Liver (tissue), 8 donors: ENCODE measurements at regions not wholly inside any gene's neighbourhood (a gene's known extent, or its start where the extent isn't known, plus 50 kb on each side); places are given as distances from the start of the nearest gene placed in this dataset.

Experiments
- DNase-seq: peaks from one replicate; pipeline ENCODE4 v3.0.0-alpha.2; 2017; ENCODE audit warnings: low spot score
- H3K27ac ChIP-seq, 2 donors: one replicate each; pipeline ENCODE4 v1.7.0; 2013; ENCODE audit warnings: inconsistent platforms in 2 of 2, low read length in 2 of 2, control low read depth in 1 of 2, low read depth in 1 of 2, mild to moderate bottlenecking in 1 of 2
- H3K27me3 ChIP-seq, 4 donors: one replicate each; pipeline versions ENCODE4 v1.6.1 to v1.7.0; 2013; ENCODE audit warnings: low read length in 3 of 4, inconsistent platforms in 1 of 4, mild to moderate bottlenecking in 1 of 4, moderate library complexity in 1 of 4; ENCODE audit not compliant: control insufficient read depth in 4 of 4, insufficient read depth in 4 of 4
- H3K36me3 ChIP-seq, 4 donors: one replicate each; pipeline versions ENCODE4 v1.6.1 to v1.7.0; 2013; ENCODE audit warnings: low read length in 3 of 4, mild to moderate bottlenecking in 3 of 4, low read depth in 1 of 4, moderate library complexity in 1 of 4; ENCODE audit not compliant: control insufficient read depth in 4 of 4, insufficient read depth in 3 of 4
- H3K4me1 ChIP-seq, 4 donors: one replicate each; pipeline versions ENCODE4 v1.6.1 to v1.7.0; 2013; ENCODE audit warnings: low read length in 3 of 4, mild to moderate bottlenecking in 3 of 4, moderate library complexity in 1 of 4; ENCODE audit not compliant: control insufficient read depth in 4 of 4, insufficient read depth in 4 of 4
- H3K4me3 ChIP-seq, 3 donors: one replicate each; pipeline versions ENCODE4 v1.6.1 to v1.7.0; 2013; ENCODE audit warnings: low read length in 3 of 3, control low read depth in 1 of 3, low read depth in 1 of 3, mild to moderate bottlenecking in 1 of 3
- H3K9ac ChIP-seq, 2 donors: one replicate each; pipeline ENCODE4 v1.7.0; 2013; ENCODE audit warnings: low read length in 2 of 2, mild to moderate bottlenecking in 2 of 2, moderate library complexity in 2 of 2, control low read depth in 1 of 2, low read depth in 1 of 2
- H3K9me3 ChIP-seq, 4 donors: one replicate each; pipeline versions ENCODE4 v1.6.1 to v1.7.0; 2013; ENCODE audit warnings: low read length in 3 of 4; ENCODE audit not compliant: control insufficient read depth in 4 of 4
- CTCF ChIP-seq: fragments of 150-350 bp; IDR thresholded peaks from 2 replicates; pipeline ENCODE4 v1.5.1; 2017; ENCODE audit warnings: improper control_type of control experiment, low read depth, low read length; ENCODE audit not compliant: missing input control
- EGR1 ChIP-seq, 2 donors: IDR thresholded peaks; 2 replicates each; pipeline ENCODE4 v1.6.1; 2016 to 2018; ENCODE audit warnings: antibody characterized with exemption in 2 of 2, low read depth in 2 of 2
- FOXA1 ChIP-seq: IDR thresholded peaks from 2 replicates; pipeline ENCODE4 v1.6.1; 2016; ENCODE audit warnings: antibody characterized with exemption
- FOXA2 ChIP-seq: IDR thresholded peaks from 2 replicates; pipeline ENCODE4 v1.6.1; 2016; ENCODE audit warnings: antibody characterized with exemption
- GABPA ChIP-seq, 2 donors: IDR thresholded peaks in 1 of 2; conservative IDR thresholded peaks in 1 of 2; 2 replicates each; pipeline ENCODE4 v1.6.1; 2016; ENCODE audit warnings: antibody characterized with exemption in 2 of 2, mild to moderate bottlenecking in 1 of 2, moderate library complexity in 1 of 2
- HNF4A ChIP-seq, 2 donors: conservative IDR thresholded peaks; 2 replicates each; pipeline ENCODE4 v1.6.1; 2016; ENCODE audit warnings: antibody characterized with exemption in 2 of 2, mild to moderate bottlenecking in 2 of 2
- HNF4G ChIP-seq: IDR thresholded peaks from 2 replicates; pipeline ENCODE4 v1.6.1; 2016; ENCODE audit warnings: antibody characterized with exemption
- JUND ChIP-seq, 2 donors: IDR thresholded peaks; 2 replicates each; pipeline ENCODE4 v1.6.1; 2016; ENCODE audit warnings: antibody characterized with exemption in 2 of 2
- MAX ChIP-seq: IDR thresholded peaks from 2 replicates; pipeline ENCODE4 v1.6.1; 2016; ENCODE audit warnings: antibody characterized with exemption
- NR2F2 ChIP-seq: IDR thresholded peaks from 2 replicates; pipeline ENCODE4 v1.6.1; 2016; ENCODE audit warnings: antibody characterized with exemption
- RAD21 ChIP-seq, 2 donors: IDR thresholded peaks; 2 replicates each; pipeline ENCODE4 v1.6.1; 2016; ENCODE audit warnings: antibody characterized with exemption in 2 of 2, mild to moderate bottlenecking in 2 of 2
- RXRA ChIP-seq, 2 donors: IDR thresholded peaks; 2 replicates each; pipeline ENCODE4 v1.6.1; 2017 to 2018; ENCODE audit warnings: antibody characterized with exemption in 2 of 2, mild to moderate bottlenecking in 1 of 2
- SP1 ChIP-seq: IDR thresholded peaks from 2 replicates; pipeline ENCODE4 v1.6.1; 2018; ENCODE audit warnings: antibody characterized with exemption, mild to moderate bottlenecking
- TAF1 ChIP-seq: conservative IDR thresholded peaks from 2 replicates; pipeline ENCODE4 v1.6.1; 2016; ENCODE audit warnings: antibody characterized with exemption, mild to moderate bottlenecking
- YY1 ChIP-seq: IDR thresholded peaks from 2 replicates; pipeline ENCODE4 v1.6.1; 2016; ENCODE audit warnings: antibody characterized with exemption, mild to moderate bottlenecking
- WGBS: extraction: QIAGEN DNeasy Blood & Tissue Kit; methylation state at CpG from one replicate; pipeline ENCODE4 v1.1.7; 2013; 5-methylcytosine and 5-hydroxymethylcytosine counted together
- TF ChIP-seq, protein P1 (sequence below): IDR thresholded peaks from 2 replicates; pipeline ENCODE4 v1.6.1; 2016; ENCODE audit warnings: antibody characterized with exemption
- TF ChIP-seq, protein P2 (sequence below): IDR thresholded peaks from 2 replicates; pipeline ENCODE4 v1.6.1; 2016; ENCODE audit warnings: antibody characterized with exemption, mild to moderate bottlenecking
- TF ChIP-seq, protein P3 (sequence below): IDR thresholded peaks from 2 replicates; pipeline ENCODE4 v1.6.1; 2016; ENCODE audit warnings: antibody characterized with exemption
- donor health status: healthy.
- donor health status: healthy.
- donor health status: healthy.
- donor health status: healthy.
- donor health status: healthy.

GRCh38 chr22:47334601-47335000, 572.2 kb downstream of the TBC1D22A start:
- WGBS, result 74% methylated on average over 7 of the region's 7 CpGs
- no peaks in the 10 kb centered on the region for H3K4me1 ChIP-seq
- H3K9ac ChIP-seq, result no peak overlapping the region
- H3K27me3 ChIP-seq, result peaks cover 0 to 6% (median 0%) of the 10 kb centered on the region in 4 donors
- no peak for TF ChIP-seq MAX
- no peak for TF ChIP-seq NR2F2
- no peak for TF ChIP-seq RXRA (IDR thresholded peaks at IDR 0.05)
- TF ChIP-seq TAF1, result no peak
- no peak for TF ChIP-seq RAD21 (IDR thresholded peaks at IDR 0.05)
- TF ChIP-seq JUND (IDR thresholded peaks at IDR 0.05), result no peak
- no peak for TF ChIP-seq EGR1 (IDR thresholded peaks at IDR 0.05; ENCODE audit: low read depth in 2 of 2)
- TF ChIP-seq, protein P1, sequence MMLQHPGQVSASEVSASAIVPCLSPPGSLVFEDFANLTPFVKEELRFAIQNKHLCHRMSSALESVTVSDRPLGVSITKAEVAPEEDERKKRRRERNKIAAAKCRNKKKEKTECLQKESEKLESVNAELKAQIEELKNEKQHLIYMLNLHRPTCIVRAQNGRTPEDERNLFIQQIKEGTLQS, result no peak
- TF ChIP-seq SP1, result no peak
- no peak for TF ChIP-seq FOXA2
- TF ChIP-seq YY1, result no peak
- no peak for TF ChIP-seq GABPA (IDR thresholded peaks at IDR 0.05 in 1 of 2, conservative IDR thresholded peaks at IDR 0.05 in 1 of 2)
- TF ChIP-seq, protein P2, sequence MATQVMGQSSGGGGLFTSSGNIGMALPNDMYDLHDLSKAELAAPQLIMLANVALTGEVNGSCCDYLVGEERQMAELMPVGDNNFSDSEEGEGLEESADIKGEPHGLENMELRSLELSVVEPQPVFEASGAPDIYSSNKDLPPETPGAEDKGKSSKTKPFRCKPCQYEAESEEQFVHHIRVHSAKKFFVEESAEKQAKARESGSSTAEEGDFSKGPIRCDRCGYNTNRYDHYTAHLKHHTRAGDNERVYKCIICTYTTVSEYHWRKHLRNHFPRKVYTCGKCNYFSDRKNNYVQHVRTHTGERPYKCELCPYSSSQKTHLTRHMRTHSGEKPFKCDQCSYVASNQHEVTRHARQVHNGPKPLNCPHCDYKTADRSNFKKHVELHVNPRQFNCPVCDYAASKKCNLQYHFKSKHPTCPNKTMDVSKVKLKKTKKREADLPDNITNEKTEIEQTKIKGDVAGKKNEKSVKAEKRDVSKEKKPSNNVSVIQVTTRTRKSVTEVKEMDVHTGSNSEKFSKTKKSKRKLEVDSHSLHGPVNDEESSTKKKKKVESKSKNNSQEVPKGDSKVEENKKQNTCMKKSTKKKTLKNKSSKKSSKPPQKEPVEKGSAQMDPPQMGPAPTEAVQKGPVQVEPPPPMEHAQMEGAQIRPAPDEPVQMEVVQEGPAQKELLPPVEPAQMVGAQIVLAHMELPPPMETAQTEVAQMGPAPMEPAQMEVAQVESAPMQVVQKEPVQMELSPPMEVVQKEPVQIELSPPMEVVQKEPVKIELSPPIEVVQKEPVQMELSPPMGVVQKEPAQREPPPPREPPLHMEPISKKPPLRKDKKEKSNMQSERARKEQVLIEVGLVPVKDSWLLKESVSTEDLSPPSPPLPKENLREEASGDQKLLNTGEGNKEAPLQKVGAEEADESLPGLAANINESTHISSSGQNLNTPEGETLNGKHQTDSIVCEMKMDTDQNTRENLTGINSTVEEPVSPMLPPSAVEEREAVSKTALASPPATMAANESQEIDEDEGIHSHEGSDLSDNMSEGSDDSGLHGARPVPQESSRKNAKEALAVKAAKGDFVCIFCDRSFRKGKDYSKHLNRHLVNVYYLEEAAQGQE, result no peak
- no peak for TF ChIP-seq FOXA1
- no peak for TF ChIP-seq HNF4G
- TF ChIP-seq CTCF, result no peak
- TF ChIP-seq, protein P3, sequence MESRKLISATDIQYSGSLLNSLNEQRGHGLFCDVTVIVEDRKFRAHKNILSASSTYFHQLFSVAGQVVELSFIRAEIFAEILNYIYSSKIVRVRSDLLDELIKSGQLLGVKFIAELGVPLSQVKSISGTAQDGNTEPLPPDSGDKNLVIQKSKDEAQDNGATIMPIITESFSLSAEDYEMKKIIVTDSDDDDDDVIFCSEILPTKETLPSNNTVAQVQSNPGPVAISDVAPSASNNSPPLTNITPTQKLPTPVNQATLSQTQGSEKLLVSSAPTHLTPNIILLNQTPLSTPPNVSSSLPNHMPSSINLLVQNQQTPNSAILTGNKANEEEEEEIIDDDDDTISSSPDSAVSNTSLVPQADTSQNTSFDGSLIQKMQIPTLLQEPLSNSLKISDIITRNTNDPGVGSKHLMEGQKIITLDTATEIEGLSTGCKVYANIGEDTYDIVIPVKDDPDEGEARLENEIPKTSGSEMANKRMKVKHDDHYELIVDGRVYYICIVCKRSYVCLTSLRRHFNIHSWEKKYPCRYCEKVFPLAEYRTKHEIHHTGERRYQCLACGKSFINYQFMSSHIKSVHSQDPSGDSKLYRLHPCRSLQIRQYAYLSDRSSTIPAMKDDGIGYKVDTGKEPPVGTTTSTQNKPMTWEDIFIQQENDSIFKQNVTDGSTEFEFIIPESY, result no peak
- H3K4me3 ChIP-seq, result no peak overlapping the region
- DNase-seq, result no peak
- H3K9me3 ChIP-seq, result no peaks in the 10 kb centered on the region
- no peak overlapping the region for H3K27ac ChIP-seq
- no peaks in the 10 kb centered on the region for H3K36me3 ChIP-seq

GRCh38 chr22:47333625-47334024, 571.2 kb downstream of the TBC1D22A start:
- no peaks in the 10 kb centered on the region for H3K4me1 ChIP-seq
- peaks cover 0 to 6% (median 0%) of the 10 kb centered on the region in 4 donors for H3K27me3 ChIP-seq
- H3K4me3 ChIP-seq, result no peak overlapping the region
- H3K36me3 ChIP-seq, result no peaks in the 10 kb centered on the region
- WGBS, result 44% methylated on average over 2 of the region's 2 CpGs
- no peak overlapping the region for H3K27ac ChIP-seq
- H3K9ac ChIP-seq, result no peak overlapping the region
- no peaks in the 10 kb centered on the region for H3K9me3 ChIP-seq
- no peak for DNase-seq
- TF ChIP-seq FOXA2 (no peak), CTCF (no peak), FOXA1 (no peak), SP1 (no peak), EGR1 (IDR thresholded peaks at IDR 0.05; ENCODE audit: low read depth in 2 of 2) (no peak), HNF4G (no peak), RAD21 (IDR thresholded peaks at IDR 0.05) (no peak), YY1 (no peak), TAF1 (no peak), NR2F2 (no peak), MAX (no peak), RXRA (IDR thresholded peaks at IDR 0.05) (no peak), GABPA (IDR thresholded peaks at IDR 0.05 in 1 of 2, conservative IDR thresholded peaks at IDR 0.05 in 1 of 2) (no peak), HNF4A (conservative IDR thresholded peaks at IDR 0.05) (no peak), JUND (IDR thresholded peaks at IDR 0.05) (no peak)
- TF ChIP-seq, protein P3, result no peak
- TF ChIP-seq, protein P1, result no peak
